GM23338 (cell line): ENCODE measurements at regions not wholly inside any gene's neighbourhood (a gene's known extent, or its start where the extent isn't known, plus 50 kb on each side); places are given as distances from the start of the nearest gene placed in this dataset.

ENCODE experiments used
- ATAC-seq: fragments of 200-7000 bp; cut with Tn5 transposase; 3 replicates; pipeline ENCODE4 v1.9.1; 2020
- DNase-seq: peaks from one replicate; pipeline ENCODE4 v3.0.0-alpha.2; 2015; ENCODE audit warnings: low spot score
- H2AFZ ChIP-seq: fragments of 200-600 bp; sonication (generic); 2 replicates; pipeline ENCODE4 v1.8.0; 2016; ENCODE audit warnings: antibody characterized with exemption, mild to moderate bottlenecking, moderate library complexity
- H3F3A ChIP-seq: fragments of 200-600 bp; sonication (generic); replicated peaks from 2 replicates; pipeline ENCODE4 v1.8.0; 2017; ENCODE audit warnings: antibody characterized with exemption, mixed run types, low read depth
- H3K27ac ChIP-seq: fragments of 200-600 bp; sonication (generic); 2 replicates; pipeline ENCODE4 v1.6.1; 2016; ENCODE audit warnings: low read depth
- H3K27me3 ChIP-seq: fragments of 200-600 bp; sonication (generic); 2 replicates; pipeline ENCODE4 v1.8.0; 2016; ENCODE audit warnings: mild to moderate bottlenecking, mixed run types, moderate library complexity; ENCODE audit not compliant: insufficient read depth
- H3K36me3 ChIP-seq: fragments of 200-600 bp; sonication (generic); 2 replicates; pipeline ENCODE4 v1.8.0; 2016; ENCODE audit warnings: mild to moderate bottlenecking; ENCODE audit not compliant: insufficient read depth
- H3K4me1 ChIP-seq: fragments of 200-600 bp; sonication (generic); 2 replicates; pipeline ENCODE4 v1.8.0; 2016; ENCODE audit warnings: mild to moderate bottlenecking, moderate library complexity; ENCODE audit not compliant: insufficient read depth
- H3K4me2 ChIP-seq: fragments of 200-600 bp; sonication (generic); 2 replicates; pipeline ENCODE4 v1.7.1; 2017; ENCODE audit warnings: mixed run types
- H3K4me3 ChIP-seq: fragments of 200-600 bp; sonication (generic); 2 replicates; pipeline ENCODE4 v1.6.1; 2016; ENCODE audit warnings: mixed run types
- H3K79me2 ChIP-seq: fragments of 200-600 bp; sonication (generic); replicated peaks from 2 replicates; pipeline ENCODE4 v1.8.0; 2017; ENCODE audit warnings: mild to moderate bottlenecking; ENCODE audit not compliant: insufficient read depth
- H3K9me2 ChIP-seq: fragments of 200-600 bp; sonication (generic); 2 replicates; pipeline ENCODE4 v1.8.0; 2017; ENCODE audit not compliant: insufficient read depth
- H4K20me1 ChIP-seq: fragments of 200-600 bp; sonication (generic); replicated peaks from 2 replicates; pipeline ENCODE4 v1.8.0; 2017; ENCODE audit warnings: mild to moderate bottlenecking; ENCODE audit not compliant: insufficient read depth
- H3K27ac Mint-ChIP-seq: 2 replicates; pipeline ENCODE4 v1.8.0; 2020; ENCODE audit warnings: inconsistent platforms, mild to moderate bottlenecking, moderate library complexity, mixed read lengths
- H3K27me3 Mint-ChIP-seq: 3 replicates; pipeline ENCODE4 v1.8.0; 2022; ENCODE audit warnings: low read depth, mild to moderate bottlenecking, moderate library complexity, mixed read lengths, inconsistent platforms; ENCODE audit not compliant: insufficient read depth, poor library complexity
- H3K36me3 Mint-ChIP-seq: 3 replicates; pipeline ENCODE4 v1.8.0; 2021; ENCODE audit warnings: low read depth, mild to moderate bottlenecking, inconsistent platforms, moderate library complexity, mixed read lengths
- H3K4me1 Mint-ChIP-seq: 3 replicates; pipeline ENCODE4 v1.8.0; 2020; ENCODE audit warnings: mild to moderate bottlenecking, inconsistent platforms, mixed read lengths
- H3K4me3 Mint-ChIP-seq: 3 replicates; pipeline ENCODE4 v1.8.0; 2021; ENCODE audit warnings: moderate library complexity, mild to moderate bottlenecking, inconsistent platforms, mixed read lengths
- H3K9me3 Mint-ChIP-seq: 3 replicates; pipeline ENCODE4 v1.8.0; 2020; ENCODE audit warnings: moderate library complexity, mild to moderate bottlenecking, inconsistent platforms, mixed read lengths
- CREB1 ChIP-seq: fragments of 250-450 bp; sonication (Bioruptor Pico); IDR thresholded peaks from 2 replicates; pipeline ENCODE4 v1.5.0; 2020; ENCODE audit warnings: low read depth, mild to moderate bottlenecking, moderate library complexity
- ETS1 ChIP-seq: IDR thresholded peaks from 2 replicates; pipeline ENCODE4 v1.6.1; 2016; ENCODE audit warnings: antibody characterized with exemption
- EZH2 ChIP-seq: fragments of 200-600 bp; sonication (generic); IDR thresholded peaks from one replicate; pipeline ENCODE4 v1.8.0; 2017; ENCODE audit warnings: antibody characterized with exemption, mild to moderate bottlenecking, low read depth; ENCODE audit not compliant: unreplicated experiment
- EZH2phosphoT487 ChIP-seq: fragments of 200-600 bp; sonication (generic); IDR thresholded peaks from one replicate; pipeline ENCODE4 v1.8.1; 2018; ENCODE audit warnings: antibody characterized with exemption; ENCODE audit not compliant: unreplicated experiment
- JUNB ChIP-seq: IDR thresholded peaks from one replicate; pipeline ENCODE4 v1.6.1; 2016; ENCODE audit warnings: antibody characterized with exemption; ENCODE audit not compliant: unreplicated experiment
- NANOG ChIP-seq: IDR thresholded peaks from 2 replicates; pipeline ENCODE4 v1.6.1; 2016; ENCODE audit warnings: antibody characterized with exemption, borderline replicate concordance
- POLR2AphosphoS5 ChIP-seq: IDR thresholded peaks from 2 replicates; pipeline ENCODE4 v1.6.1; 2016; ENCODE audit warnings: antibody characterized with exemption, low read depth
- REST ChIP-seq: IDR thresholded peaks from one replicate; pipeline ENCODE4 v1.6.1; 2018; ENCODE audit warnings: antibody characterized with exemption; ENCODE audit not compliant: unreplicated experiment
- STAT1 ChIP-seq: IDR thresholded peaks from one replicate; pipeline ENCODE4 v1.6.1; 2016; ENCODE audit warnings: antibody characterized with exemption; ENCODE audit not compliant: unreplicated experiment
- ZNF331 ChIP-seq: fragments of 250-450 bp; sonication (Bioruptor Pico); IDR thresholded peaks from 2 replicates; pipeline ENCODE4 v1.5.0; 2020; ENCODE audit warnings: low read depth, mild to moderate bottlenecking, moderate library complexity

- H3F3A ChIP-seq: no peaks in the 10 kb centered on the region
- H2AFZ ChIP-seq: no peak overlapping the region
- Mint-ChIP-seq H3K27ac (no peak overlapping the region), H3K4me1 (no peaks in the 10 kb centered on the region), H3K4me3 (no peak overlapping the region), H3K9me3 (no peaks in the 10 kb centered on the region), H3K27me3 (peaks cover under 1% of the 10 kb centered on the region), H3K36me3 (no peaks in the 10 kb centered on the region)
- no peak overlapping the region for H3K4me3 ChIP-seq
- H3K4me2 ChIP-seq: no peak overlapping the region
- TF ChIP-seq ZNF331 (CRISPR knock-in tag) (no peak), STAT1 (no peak), NANOG (no peak), REST (no peak), JUNB (no peak), EZH2 (no peak), POLR2AphosphoS5 (no peak), EZH2phosphoT487 (no peak), ETS1 (no peak), CREB1 (CRISPR knock-in tag) (no peak)
- H3K79me2 ChIP-seq: no peaks in the 10 kb centered on the region
- H3K27me3 ChIP-seq: no peaks in the 10 kb centered on the region
- ATAC-seq (no peak), DNase-seq (no peak)
- no peaks in the 10 kb centered on the region for H3K36me3 ChIP-seq
- H3K9me2 ChIP-seq: no peaks in the 10 kb centered on the region
- no peaks in the 10 kb centered on the region for H4K20me1 ChIP-seq
- H3K27ac ChIP-seq: no peak overlapping the region
- no peaks in the 10 kb centered on the region for H3K4me1 ChIP-seq
Observed at GRCh38 chr9:19623941-19624340, 164.9 kb downstream of the SLC24A2 start.

GRCh38 chr9:19620326-19620725, 168.5 kb downstream of the SLC24A2 start:
- Mint-ChIP-seq H3K36me3 (no peaks in the 10 kb centered on the region), H3K27me3 (peaks cover 3% of the 10 kb centered on the region), H3K27ac (no peak overlapping the region), H3K4me3 (no peak overlapping the region), H3K9me3 (no peaks in the 10 kb centered on the region; the same call in 2 of the 3 replicates), H3K4me1 (peaks cover 11% of the 10 kb centered on the region; the same call in 2 of the 3 replicates)
- H3K27me3 ChIP-seq: no peaks in the 10 kb centered on the region
- no peak overlapping the region for H2AFZ ChIP-seq
- ATAC-seq (no peak), DNase-seq (no peak)
- H3F3A ChIP-seq: no peaks in the 10 kb centered on the region
- H3K79me2 ChIP-seq: no peaks in the 10 kb centered on the region
- no peak for TF ChIP-seq STAT1
- no peak for TF ChIP-seq JUNB
- H3K4me2 ChIP-seq: no peak overlapping the region
- no peaks in the 10 kb centered on the region for H3K9me2 ChIP-seq
- H3K27ac ChIP-seq: no peak overlapping the region
- no peaks in the 10 kb centered on the region for H3K36me3 ChIP-seq
- no peaks in the 10 kb centered on the region for H4K20me1 ChIP-seq
- no peak overlapping the region for H3K4me3 ChIP-seq
- H3K4me1 ChIP-seq: no peaks in the 10 kb centered on the region
